ENCODE measurements at regions not wholly inside any gene's neighbourhood (a gene's known extent, or its start where the extent isn't known, plus 50 kb on each side); places are given as distances from the start of the nearest gene placed in this dataset.

GRCh38 chr2:217451666-217452065 lies 551.1 kb downstream of the TNS1 start:
- H3K36me3 Mint-ChIP-seq (ENCODE audit: low read depth, unreplicated experiment): no peaks in the 10 kb centered on the region
- DNase-seq (ENCODE audit: low spot score): no peak
- no peak overlapping the region for H3K27ac Mint-ChIP-seq (ENCODE audit: unreplicated experiment)
- H3K4me1 Mint-ChIP-seq (ENCODE audit: unreplicated experiment): peaks cover 5% of the 10 kb centered on the region
- no peak for TF ChIP-seq CTCF (IDR thresholded peaks at IDR 0.05; ENCODE audit: unreplicated experiment)
- no peaks in the 10 kb centered on the region for H3K9me3 Mint-ChIP-seq (ENCODE audit: unreplicated experiment)
- H3K27me3 Mint-ChIP-seq (ENCODE audit: unreplicated experiment): peaks cover 2% of the 10 kb centered on the region
- H3K4me3 Mint-ChIP-seq (ENCODE audit: unreplicated experiment): no peak overlapping the region

- no peak for TF ChIP-seq CTCF (IDR thresholded peaks at IDR 0.05; ENCODE audit: unreplicated experiment)
- no peak for DNase-seq (ENCODE audit: low spot score)
- H3K4me3 Mint-ChIP-seq (ENCODE audit: unreplicated experiment): no peak overlapping the region
- no peaks in the 10 kb centered on the region for H3K9me3 Mint-ChIP-seq (ENCODE audit: unreplicated experiment)
- H3K4me1 Mint-ChIP-seq (ENCODE audit: unreplicated experiment): peaks cover 5% of the 10 kb centered on the region
- no peaks in the 10 kb centered on the region for H3K36me3 Mint-ChIP-seq (ENCODE audit: low read depth, unreplicated experiment)
- H3K27me3 Mint-ChIP-seq (ENCODE audit: unreplicated experiment): no peaks in the 10 kb centered on the region
- no peak overlapping the region for H3K27ac Mint-ChIP-seq (ENCODE audit: unreplicated experiment)
These were observed 553.4 kb downstream of the TNS1 start for GRCh38 chr2:217449444-217449843.

GRCh38 chr2:217448860-217449259 lies 553.9 kb downstream of the TNS1 start:
- Mint-ChIP-seq H3K36me3 (ENCODE audit: low read depth, unreplicated experiment) (no peaks in the 10 kb centered on the region), H3K4me3 (ENCODE audit: unreplicated experiment) (no peak overlapping the region), H3K27ac (ENCODE audit: unreplicated experiment) (no peak overlapping the region), H3K9me3 (ENCODE audit: unreplicated experiment) (no peaks in the 10 kb centered on the region), H3K4me1 (ENCODE audit: unreplicated experiment) (peaks cover 5% of the 10 kb centered on the region), H3K27me3 (ENCODE audit: unreplicated experiment) (no peaks in the 10 kb centered on the region)
- TF ChIP-seq CTCF (IDR thresholded peaks at IDR 0.05; ENCODE audit: unreplicated experiment): no peak
- DNase-seq (ENCODE audit: low spot score): no peak

GRCh38 chr2:217445723-217446122 lies 557.1 kb downstream of the TNS1 start:
- no peaks in the 10 kb centered on the region for H3K36me3 Mint-ChIP-seq (ENCODE audit: low read depth, unreplicated experiment)
- H3K9me3 Mint-ChIP-seq (ENCODE audit: unreplicated experiment): no peaks in the 10 kb centered on the region
- no peak overlapping the region for H3K4me3 Mint-ChIP-seq (ENCODE audit: unreplicated experiment)
- H3K27me3 Mint-ChIP-seq (ENCODE audit: unreplicated experiment): no peaks in the 10 kb centered on the region
- no peak for DNase-seq (ENCODE audit: low spot score)
- H3K4me1 Mint-ChIP-seq (ENCODE audit: unreplicated experiment): no peaks in the 10 kb centered on the region
- TF ChIP-seq CTCF (IDR thresholded peaks at IDR 0.05; ENCODE audit: unreplicated experiment): no peak
- H3K27ac Mint-ChIP-seq (ENCODE audit: unreplicated experiment): no peak overlapping the region

GRCh38 chr2:217444932-217445331 lies 557.9 kb downstream of the TNS1 start:
- no peak for DNase-seq (ENCODE audit: low spot score)
- TF ChIP-seq CTCF (IDR thresholded peaks at IDR 0.05; ENCODE audit: unreplicated experiment): no peak
- H3K9me3 Mint-ChIP-seq (ENCODE audit: unreplicated experiment): no peaks in the 10 kb centered on the region
- no peaks in the 10 kb centered on the region for H3K4me1 Mint-ChIP-seq (ENCODE audit: unreplicated experiment)
- no peak overlapping the region for H3K4me3 Mint-ChIP-seq (ENCODE audit: unreplicated experiment)
- H3K36me3 Mint-ChIP-seq (ENCODE audit: low read depth, unreplicated experiment): no peaks in the 10 kb centered on the region
- no peak overlapping the region for H3K27ac Mint-ChIP-seq (ENCODE audit: unreplicated experiment)
- H3K27me3 Mint-ChIP-seq (ENCODE audit: unreplicated experiment): no peaks in the 10 kb centered on the region
